ENCODE measurements at regions not wholly inside any gene's neighbourhood (a gene's known extent, or its start where the extent isn't known, plus 50 kb on each side); places are given as distances from the start of the nearest gene placed in this dataset.

- TF ChIP-seq POLR2A (IDR thresholded peaks at IDR 0.05) (no peak), CTCF (IDR thresholded peaks at IDR 0.05) (no peak)
Observed at GRCh38 chr18:40124107-40124506, 1830.9 kb upstream of the PIK3C3 start.

Measured in Peyer's patch (tissue), 4 donors.